Osteocyte (in vitro differentiated cells): ENCODE measurements at regions not wholly inside any gene's neighbourhood (a gene's known extent, or its start where the extent isn't known, plus 50 kb on each side); places are given as distances from the start of the nearest gene placed in this dataset.
A peak's percentile ranks its signal among the peaks of the same experiment; 100 is the strongest.

Experiments used
- DNase-seq: peaks from one replicate; pipeline ENCODE4 v3.0.0; 2021; ENCODE audit warnings: mixed read lengths; ENCODE audit not compliant: unreplicated experiment; ENCODE audit errors: extremely low spot score
- H3K27ac Mint-ChIP-seq: one replicate; pipeline ENCODE4 v1.8.0; 2021; ENCODE audit warnings: mild to moderate bottlenecking, mixed read lengths; ENCODE audit not compliant: unreplicated experiment
- H3K27me3 Mint-ChIP-seq: one replicate; pipeline ENCODE4 v1.8.0; 2021; ENCODE audit warnings: mixed read lengths; ENCODE audit not compliant: unreplicated experiment
- H3K36me3 Mint-ChIP-seq: one replicate; pipeline ENCODE4 v1.8.0; 2021; ENCODE audit warnings: mixed read lengths; ENCODE audit not compliant: unreplicated experiment
- H3K4me1 Mint-ChIP-seq: one replicate; pipeline ENCODE4 v1.8.0; 2021; ENCODE audit warnings: mixed read lengths; ENCODE audit not compliant: unreplicated experiment
- H3K4me3 Mint-ChIP-seq: one replicate; pipeline ENCODE4 v1.8.0; 2021; ENCODE audit warnings: mild to moderate bottlenecking, moderate library complexity, mixed read lengths; ENCODE audit not compliant: unreplicated experiment
- H3K9me3 Mint-ChIP-seq: one replicate; pipeline ENCODE4 v1.8.0; 2021; ENCODE audit warnings: mixed read lengths; ENCODE audit not compliant: unreplicated experiment
- CTCF ChIP-seq: fragments of 200-600 bp; sonication (generic); IDR thresholded peaks from 2 replicates; pipeline ENCODE4 v1.5.0; 2021; ENCODE audit warnings: antibody characterized with exemption, mild to moderate bottlenecking, moderate library complexity

GRCh38 chr14:32254952-32255679 lies 52.0 kb upstream of the RNU6-8 start:
- TF ChIP-seq CTCF = peak; percentile 90
- Mint-ChIP-seq H3K27me3 (no peaks in the 10 kb centered on the region), H3K27ac (peak overlapping the region; percentile 37), H3K36me3 (no peaks in the 10 kb centered on the region), H3K9me3 (no peaks in the 10 kb centered on the region), H3K4me1 (peaks cover 16% of the 10 kb centered on the region), H3K4me3 (no peak overlapping the region)
- no peak for DNase-seq

- no peak for DNase-seq
- no peaks in the 10 kb centered on the region for H3K9me3 Mint-ChIP-seq
- no peaks in the 10 kb centered on the region for H3K36me3 Mint-ChIP-seq
- H3K27me3 Mint-ChIP-seq = no peaks in the 10 kb centered on the region
- TF ChIP-seq CTCF = no peak
- peak overlapping the region; percentile 16 for H3K27ac Mint-ChIP-seq
- H3K4me1 Mint-ChIP-seq = peaks cover 16% of the 10 kb centered on the region
- H3K4me3 Mint-ChIP-seq = no peak overlapping the region
Observed at GRCh38 chr14:32255789-32256188, 52.7 kb upstream of the RNU6-8 start.

- TF ChIP-seq CTCF = no peak
- Mint-ChIP-seq H3K4me3 (no peak overlapping the region), H3K36me3 (no peaks in the 10 kb centered on the region), H3K4me1 (peaks cover 16% of the 10 kb centered on the region), H3K27me3 (no peaks in the 10 kb centered on the region), H3K27ac (no peak overlapping the region), H3K9me3 (no peaks in the 10 kb centered on the region)
- DNase-seq = no peak
Observed at GRCh38 chr14:32256576-32256975, 53.5 kb upstream of the RNU6-8 start.

- Mint-ChIP-seq H3K9me3 (peaks cover 6% of the 10 kb centered on the region), H3K27ac (no peak overlapping the region), H3K36me3 (no peaks in the 10 kb centered on the region), H3K4me3 (no peak overlapping the region), H3K27me3 (no peaks in the 10 kb centered on the region), H3K4me1 (peaks cover 16% of the 10 kb centered on the region)
- no peak for DNase-seq
- no peak for TF ChIP-seq CTCF
Observed at GRCh38 chr14:32258336-32258993, 55.4 kb upstream of the RNU6-8 start.

GRCh38 chr14:32259368-32260013 lies 56.4 kb upstream of the RNU6-8 start:
- H3K9me3 Mint-ChIP-seq = peaks cover 16% of the 10 kb centered on the region
- peaks cover 8% of the 10 kb centered on the region for H3K36me3 Mint-ChIP-seq
- no peak for TF ChIP-seq CTCF
- no peak overlapping the region for H3K27ac Mint-ChIP-seq
- H3K27me3 Mint-ChIP-seq = no peaks in the 10 kb centered on the region
- no peak for DNase-seq
- H3K4me1 Mint-ChIP-seq = peaks cover 16% of the 10 kb centered on the region
- H3K4me3 Mint-ChIP-seq = no peak overlapping the region
